ENCODE measurements at regions not wholly inside any gene's neighbourhood (a gene's known extent, or its start where the extent isn't known, plus 50 kb on each side); places are given as distances from the start of the nearest gene placed in this dataset.

- TF ChIP-seq CTCF (IDR thresholded peaks at IDR 0.05) (no peak), EZH2 (IDR thresholded peaks at IDR 0.05; ENCODE audit: borderline replicate concordance, insufficient read depth, low read depth, low read length, poor library complexity, severe bottlenecking) (no peak)
These were observed 709.7 kb upstream of the SEMA3D start for GRCh38 chr7:85896531-85896930.
